ENCODE measurements at regions not wholly inside any gene's neighbourhood (a gene's known extent, or its start where the extent isn't known, plus 50 kb on each side); places are given as distances from the start of the nearest gene placed in this dataset.

- Mint-ChIP-seq H3K4me3 (no peak overlapping the region), H3K4me1 (ENCODE audit: low read depth) (peaks cover 41% of the 10 kb centered on the region), H3K36me3 (ENCODE audit: low read depth) (no peaks in the 10 kb centered on the region), H3K27ac (no peak overlapping the region), H3K27me3 (ENCODE audit: insufficient read depth) (no peaks in the 10 kb centered on the region), H3K9me3 (no peaks in the 10 kb centered on the region)
- no peak for DNase-seq
- TF ChIP-seq CTCF (IDR thresholded peaks at IDR 0.05): no peak
These were observed 177.4 kb upstream of the TRIB2 start for GRCh38 chr2:12539336-12539735.

DNA sequence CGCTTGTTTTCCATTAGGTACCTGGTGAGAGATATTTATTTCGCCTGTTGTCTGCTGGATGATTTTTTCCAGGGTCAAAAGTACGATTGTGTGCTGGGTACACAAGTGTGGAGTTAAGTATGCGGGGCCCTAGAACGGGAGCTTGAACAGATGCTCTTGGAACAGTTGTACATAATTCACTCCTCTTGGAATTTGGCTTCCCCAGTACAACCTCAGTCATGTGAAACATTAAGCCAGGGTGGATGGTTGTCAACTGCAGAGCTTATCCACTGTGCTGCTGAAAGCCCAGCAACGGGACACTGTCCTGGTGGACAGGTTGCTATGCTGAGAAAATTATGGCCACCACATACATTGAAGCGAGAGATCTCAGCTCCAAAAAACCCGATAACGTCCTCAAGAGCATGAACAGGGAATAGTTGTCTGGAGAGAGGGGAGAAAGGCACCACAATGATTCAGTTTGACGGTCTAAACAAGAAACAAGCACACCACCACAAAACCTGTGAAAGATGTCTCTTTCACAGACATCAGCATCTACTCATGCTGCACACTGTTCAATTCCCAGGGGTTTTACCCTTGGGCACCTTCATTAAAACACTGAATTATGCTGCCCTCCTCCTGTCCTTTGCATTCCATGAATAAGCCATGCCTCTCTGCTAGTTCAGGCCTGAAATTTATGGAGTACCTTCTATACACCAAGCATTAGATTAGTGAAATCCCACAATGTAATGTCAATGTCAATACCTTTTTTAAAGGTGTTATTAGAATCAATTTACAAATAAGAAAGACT is 176.8 kb upstream of the TRIB2 start:
- Mint-ChIP-seq H3K27me3 (ENCODE audit: insufficient read depth) (no peaks in the 10 kb centered on the region), H3K9me3 (no peaks in the 10 kb centered on the region), H3K36me3 (ENCODE audit: low read depth) (no peaks in the 10 kb centered on the region), H3K27ac (no peak overlapping the region), H3K4me3 (no peak overlapping the region), H3K4me1 (ENCODE audit: low read depth) (peaks cover 34% of the 10 kb centered on the region)
- no peak for DNase-seq
- no peak for TF ChIP-seq CTCF (IDR thresholded peaks at IDR 0.05)

DNA sequence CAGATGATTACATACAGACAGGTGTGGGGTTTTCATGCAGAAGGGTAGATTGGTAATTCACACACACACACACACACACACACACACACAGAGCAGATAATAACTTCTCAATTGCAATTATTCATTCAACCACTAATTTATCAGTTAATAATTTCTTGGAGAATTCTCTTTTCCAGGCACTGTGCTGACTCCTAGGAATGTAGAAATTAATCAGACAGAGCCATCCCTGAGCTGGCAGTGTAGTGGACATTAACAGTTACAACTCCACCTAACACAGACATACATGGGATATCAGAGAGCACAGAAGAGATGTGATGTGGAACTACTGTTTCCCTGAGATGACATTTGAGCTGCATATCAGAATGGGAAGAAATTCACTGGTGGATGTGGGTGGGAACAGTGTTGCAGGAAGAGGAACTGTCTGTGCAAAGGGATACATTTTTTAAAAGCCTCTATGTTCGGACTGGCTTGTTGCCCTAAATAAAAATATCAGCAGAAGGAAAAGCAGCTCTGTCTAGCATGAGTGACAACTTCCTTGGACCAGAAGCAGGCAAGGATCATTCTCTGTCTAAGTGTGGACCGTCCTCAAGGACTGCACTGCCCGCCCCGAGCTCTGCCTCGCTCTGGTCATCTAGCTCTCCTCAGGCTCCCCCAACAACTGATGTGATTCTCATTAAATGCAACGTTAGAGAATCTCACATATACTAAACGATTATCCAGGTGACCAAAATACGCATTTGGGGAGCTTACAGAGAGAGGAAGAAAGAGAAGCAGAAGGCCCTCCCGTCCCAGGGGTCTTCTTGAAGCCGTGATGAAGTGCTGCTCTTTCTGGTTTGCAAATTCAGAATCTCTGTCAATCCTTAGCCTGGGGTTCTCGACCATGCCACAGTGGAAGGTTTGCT is 173.4 kb upstream of the TRIB2 start:
- DNase-seq: no peak
- Mint-ChIP-seq H3K4me1 (ENCODE audit: low read depth) (peaks cover 14% of the 10 kb centered on the region; the same call in 1 of the 2 replicates), H3K4me3 (no peak overlapping the region), H3K36me3 (ENCODE audit: low read depth) (no peaks in the 10 kb centered on the region), H3K27me3 (ENCODE audit: insufficient read depth) (no peaks in the 10 kb centered on the region; the same call in 1 of the 2 replicates), H3K27ac (no peak overlapping the region), H3K9me3 (no peaks in the 10 kb centered on the region)
- TF ChIP-seq CTCF (IDR thresholded peaks at IDR 0.05): no peak

DNA sequence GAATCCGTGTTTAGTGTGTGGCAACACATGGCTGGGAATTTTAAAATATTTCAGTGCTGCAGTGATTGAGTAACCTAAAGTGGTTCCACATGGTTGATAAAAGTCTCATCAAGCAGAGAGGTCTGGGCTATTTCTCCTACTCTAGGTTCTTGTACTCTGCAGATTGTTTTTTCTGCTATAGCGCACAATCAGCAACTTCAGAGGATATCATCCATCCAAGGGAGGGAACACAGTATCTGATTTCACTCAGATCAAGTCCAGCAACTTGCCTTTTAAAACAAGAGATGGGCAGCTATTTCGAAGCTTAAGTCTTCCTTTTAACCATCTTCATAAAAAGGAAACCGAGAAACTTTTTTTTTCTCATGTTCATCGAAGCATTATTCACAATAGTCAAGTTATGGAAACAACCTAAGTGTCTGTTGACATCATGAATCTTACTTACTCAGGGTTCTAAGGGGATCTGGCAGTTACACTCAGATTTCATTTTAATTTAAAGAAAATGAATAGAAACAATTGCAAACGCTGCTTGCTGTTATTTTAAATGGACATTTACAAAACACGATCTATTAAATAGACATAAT is 172.7 kb upstream of the TRIB2 start:
- no peak overlapping the region for H3K27ac Mint-ChIP-seq
- no peaks in the 10 kb centered on the region; the same call in 1 of the 2 replicates for H3K27me3 Mint-ChIP-seq (ENCODE audit: insufficient read depth)
- H3K9me3 Mint-ChIP-seq: no peaks in the 10 kb centered on the region
- TF ChIP-seq CTCF (IDR thresholded peaks at IDR 0.05): no peak
- H3K4me1 Mint-ChIP-seq (ENCODE audit: low read depth): peaks cover 20% of the 10 kb centered on the region
- no peaks in the 10 kb centered on the region for H3K36me3 Mint-ChIP-seq (ENCODE audit: low read depth)
- no peak for DNase-seq
- H3K4me3 Mint-ChIP-seq: no peak overlapping the region

- Mint-ChIP-seq H3K4me3 (no peak overlapping the region), H3K4me1 (ENCODE audit: low read depth) (peaks cover 30% of the 10 kb centered on the region), H3K9me3 (no peaks in the 10 kb centered on the region), H3K27ac (no peak overlapping the region), H3K27me3 (ENCODE audit: insufficient read depth) (no peaks in the 10 kb centered on the region; the same call in 1 of the 2 replicates), H3K36me3 (ENCODE audit: low read depth) (peaks cover 6% of the 10 kb centered on the region)
- no peak for DNase-seq
- TF ChIP-seq CTCF (IDR thresholded peaks at IDR 0.05): peak; percentile 36; the same call in 1 of the 2 replicates
These were observed 169.1 kb upstream of the TRIB2 start for GRCh38 chr2:12547566-12548170.

Data from HFFc6 (cell line).